ENCODE measurements at regions not wholly inside any gene's neighbourhood (a gene's known extent, or its start where the extent isn't known, plus 50 kb on each side); places are given as distances from the start of the nearest gene placed in this dataset.

DNA sequence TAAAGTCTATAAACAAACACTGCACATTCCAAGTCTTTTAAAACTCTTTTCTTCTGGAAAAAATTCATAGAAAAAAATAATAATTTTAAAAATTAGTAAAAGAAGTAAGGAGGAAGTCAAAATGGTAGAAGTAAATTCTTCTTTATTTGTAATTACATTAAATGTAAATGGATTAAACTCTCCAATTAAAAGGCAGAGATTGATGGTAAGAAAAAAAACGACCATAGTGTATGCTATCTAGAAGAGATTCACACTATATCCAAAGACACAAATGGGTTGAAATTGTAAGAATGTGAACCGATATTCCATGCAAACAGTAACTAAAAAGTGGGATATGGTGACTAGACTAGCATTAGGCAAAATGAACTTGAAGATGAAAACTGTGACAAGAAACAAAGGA is 1196.1 kb upstream of the CDH2 start:
- ATAC-seq: no peak
- H3K27ac ChIP-seq (ENCODE audit: extremely low read length, insufficient read depth, low read length): no peak overlapping the region
- BruUV-seq (replicated peaks): no TSS peak
- FAIRE-seq: no peak
- no peak overlapping the region for H3K4me2 ChIP-seq (ENCODE audit: low read depth, low read length)
- H3K36me3 ChIP-seq (replicated peaks in 1 of 2; ENCODE audit: control insufficient read depth in 1 of 2, insufficient read depth in 2 of 2, low read length in 2 of 2): no peaks in the 10 kb centered on the region
- in situ Hi-C loops (cut with HindIII; ENCODE audit: extremely low pct_ligation_motif_present, low pct_unique_long_range_greater_than_20kb): no loop called here
- no peak overlapping the region for H3K4me3 ChIP-seq (replicated peaks in 1 of 3; ENCODE audit: insufficient read depth in 1 of 3, low read depth in 2 of 3, low read length in 3 of 3)
- DNase-seq (ENCODE audit: low spot score): no peak
- intact Hi-C loops (cut with micrococcal nuclease; ENCODE audit: unreplicated experiment): no loop called here
- no peaks in the 10 kb centered on the region for H3K4me1 ChIP-seq (ENCODE audit: insufficient read depth, low read length)
- H4K20me1 ChIP-seq (ENCODE audit: insufficient read depth, low read length): no peaks in the 10 kb centered on the region
- WGBS (ENCODE audit: low lambda C conversion rate): under 1% methylated on average over 2 of the region's 2 CpGs
- H3K9me3 ChIP-seq (ENCODE audit: low read length): peaks cover 6% of the 10 kb centered on the region; the same call in 1 of the 2 replicates
- H2AFZ ChIP-seq (ENCODE audit: low read length): no peak overlapping the region
- H3K9ac ChIP-seq (ENCODE audit: insufficient read depth, low read depth, low read length): no peak overlapping the region
- ChIA-PET POLR2A (no interaction called here), CTCF (ENCODE audit: low intra/inter-chr PET ratio, low total read pairs) (no interaction called here)
- H3K79me2 ChIP-seq (ENCODE audit: insufficient read depth, low read length): no peaks in the 10 kb centered on the region
- H3K27me3 ChIP-seq (ENCODE audit: control insufficient read depth in 1 of 2, insufficient read depth in 2 of 2, low read length in 2 of 2): no peaks in the 10 kb centered on the region
- TF ChIP-seq HDAC1 (CRISPR knock-in tag; IDR thresholded peaks at IDR 0.05) (no peak), ZNF260 (CRISPR knock-in tag; IDR thresholded peaks at IDR 0.05; ENCODE audit: borderline replicate concordance, low read depth) (no peak), ZNF598 (CRISPR knock-in tag; IDR thresholded peaks at IDR 0.05; ENCODE audit: borderline replicate concordance) (no peak), PHF20 (CRISPR knock-in tag; IDR thresholded peaks at IDR 0.05) (no peak), ZMYM2 (CRISPR knock-in tag; IDR thresholded peaks at IDR 0.05) (no peak), MAF1 (CRISPR knock-in tag; IDR thresholded peaks at IDR 0.05; ENCODE audit: borderline replicate concordance) (no peak), EP300 (IDR thresholded peaks at IDR 0.05; ENCODE audit: low read depth in 2 of 2, low read length in 2 of 2) (no peak), EP300 (CRISPR knock-in tag; IDR thresholded peaks at IDR 0.05; ENCODE audit: borderline replicate concordance) (no peak), CBX5 (CRISPR knock-in tag; IDR thresholded peaks at IDR 0.05; ENCODE audit: borderline replicate concordance) (no peak), ZNF460 (CRISPR knock-in tag; IDR thresholded peaks at IDR 0.05; ENCODE audit: borderline replicate concordance) (no peak), FOXK1 (CRISPR knock-in tag; IDR thresholded peaks at IDR 0.05; ENCODE audit: borderline replicate concordance, low read depth) (no peak)
- TF ChIP-seq, protein P1, sequence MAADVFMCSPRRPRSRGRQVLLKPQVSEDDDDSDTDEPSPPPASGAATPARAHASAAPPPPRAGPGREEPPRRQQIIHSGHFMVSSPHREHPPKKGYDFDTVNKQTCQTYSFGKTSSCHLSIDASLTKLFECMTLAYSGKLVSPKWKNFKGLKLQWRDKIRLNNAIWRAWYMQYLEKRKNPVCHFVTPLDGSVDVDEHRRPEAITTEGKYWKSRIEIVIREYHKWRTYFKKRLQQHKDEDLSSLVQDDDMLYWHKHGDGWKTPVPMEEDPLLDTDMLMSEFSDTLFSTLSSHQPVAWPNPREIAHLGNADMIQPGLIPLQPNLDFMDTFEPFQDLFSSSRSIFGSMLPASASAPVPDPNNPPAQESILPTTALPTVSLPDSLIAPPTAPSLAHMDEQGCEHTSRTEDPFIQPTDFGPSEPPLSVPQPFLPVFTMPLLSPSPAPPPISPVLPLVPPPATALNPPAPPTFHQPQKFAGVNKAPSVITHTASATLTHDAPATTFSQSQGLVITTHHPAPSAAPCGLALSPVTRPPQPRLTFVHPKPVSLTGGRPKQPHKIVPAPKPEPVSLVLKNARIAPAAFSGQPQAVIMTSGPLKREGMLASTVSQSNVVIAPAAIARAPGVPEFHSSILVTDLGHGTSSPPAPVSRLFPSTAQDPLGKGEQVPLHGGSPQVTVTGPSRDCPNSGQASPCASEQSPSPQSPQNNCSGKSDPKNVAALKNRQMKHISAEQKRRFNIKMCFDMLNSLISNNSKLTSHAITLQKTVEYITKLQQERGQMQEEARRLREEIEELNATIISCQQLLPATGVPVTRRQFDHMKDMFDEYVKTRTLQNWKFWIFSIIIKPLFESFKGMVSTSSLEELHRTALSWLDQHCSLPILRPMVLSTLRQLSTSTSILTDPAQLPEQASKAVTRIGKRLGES (CRISPR knock-in tag; IDR thresholded peaks at IDR 0.05; ENCODE audit: borderline replicate concordance): no peak
- TF ChIP-seq, protein P2, sequence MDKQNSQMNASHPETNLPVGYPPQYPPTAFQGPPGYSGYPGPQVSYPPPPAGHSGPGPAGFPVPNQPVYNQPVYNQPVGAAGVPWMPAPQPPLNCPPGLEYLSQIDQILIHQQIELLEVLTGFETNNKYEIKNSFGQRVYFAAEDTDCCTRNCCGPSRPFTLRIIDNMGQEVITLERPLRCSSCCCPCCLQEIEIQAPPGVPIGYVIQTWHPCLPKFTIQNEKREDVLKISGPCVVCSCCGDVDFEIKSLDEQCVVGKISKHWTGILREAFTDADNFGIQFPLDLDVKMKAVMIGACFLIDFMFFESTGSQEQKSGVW (CRISPR knock-in tag; IDR thresholded peaks at IDR 0.05; ENCODE audit: borderline replicate concordance): no peak
- TF ChIP-seq, protein P3, sequence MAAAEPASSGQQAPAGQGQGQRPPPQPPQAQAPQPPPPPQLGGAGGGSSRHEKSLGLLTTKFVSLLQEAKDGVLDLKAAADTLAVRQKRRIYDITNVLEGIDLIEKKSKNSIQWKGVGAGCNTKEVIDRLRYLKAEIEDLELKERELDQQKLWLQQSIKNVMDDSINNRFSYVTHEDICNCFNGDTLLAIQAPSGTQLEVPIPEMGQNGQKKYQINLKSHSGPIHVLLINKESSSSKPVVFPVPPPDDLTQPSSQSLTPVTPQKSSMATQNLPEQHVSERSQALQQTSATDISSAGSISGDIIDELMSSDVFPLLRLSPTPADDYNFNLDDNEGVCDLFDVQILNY (CRISPR knock-in tag; conservative IDR thresholded peaks at IDR 0.05): no peak
- TF ChIP-seq, protein P4, sequence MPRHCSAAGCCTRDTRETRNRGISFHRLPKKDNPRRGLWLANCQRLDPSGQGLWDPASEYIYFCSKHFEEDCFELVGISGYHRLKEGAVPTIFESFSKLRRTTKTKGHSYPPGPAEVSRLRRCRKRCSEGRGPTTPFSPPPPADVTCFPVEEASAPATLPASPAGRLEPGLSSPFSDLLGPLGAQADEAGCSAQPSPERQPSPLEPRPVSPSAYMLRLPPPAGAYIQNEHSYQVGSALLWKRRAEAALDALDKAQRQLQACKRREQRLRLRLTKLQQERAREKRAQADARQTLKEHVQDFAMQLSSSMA (CRISPR knock-in tag; IDR thresholded peaks at IDR 0.05): no peak
- TF ChIP-seq, protein P5, sequence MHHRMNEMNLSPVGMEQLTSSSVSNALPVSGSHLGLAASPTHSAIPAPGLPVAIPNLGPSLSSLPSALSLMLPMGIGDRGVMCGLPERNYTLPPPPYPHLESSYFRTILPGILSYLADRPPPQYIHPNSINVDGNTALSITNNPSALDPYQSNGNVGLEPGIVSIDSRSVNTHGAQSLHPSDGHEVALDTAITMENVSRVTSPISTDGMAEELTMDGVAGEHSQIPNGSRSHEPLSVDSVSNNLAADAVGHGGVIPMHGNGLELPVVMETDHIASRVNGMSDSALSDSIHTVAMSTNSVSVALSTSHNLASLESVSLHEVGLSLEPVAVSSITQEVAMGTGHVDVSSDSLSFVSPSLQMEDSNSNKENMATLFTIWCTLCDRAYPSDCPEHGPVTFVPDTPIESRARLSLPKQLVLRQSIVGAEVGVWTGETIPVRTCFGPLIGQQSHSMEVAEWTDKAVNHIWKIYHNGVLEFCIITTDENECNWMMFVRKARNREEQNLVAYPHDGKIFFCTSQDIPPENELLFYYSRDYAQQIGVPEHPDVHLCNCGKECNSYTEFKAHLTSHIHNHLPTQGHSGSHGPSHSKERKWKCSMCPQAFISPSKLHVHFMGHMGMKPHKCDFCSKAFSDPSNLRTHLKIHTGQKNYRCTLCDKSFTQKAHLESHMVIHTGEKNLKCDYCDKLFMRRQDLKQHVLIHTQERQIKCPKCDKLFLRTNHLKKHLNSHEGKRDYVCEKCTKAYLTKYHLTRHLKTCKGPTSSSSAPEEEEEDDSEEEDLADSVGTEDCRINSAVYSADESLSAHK (CRISPR knock-in tag; IDR thresholded peaks at IDR 0.05; ENCODE audit: borderline replicate concordance): no peak
- TF ChIP-seq, protein P6, sequence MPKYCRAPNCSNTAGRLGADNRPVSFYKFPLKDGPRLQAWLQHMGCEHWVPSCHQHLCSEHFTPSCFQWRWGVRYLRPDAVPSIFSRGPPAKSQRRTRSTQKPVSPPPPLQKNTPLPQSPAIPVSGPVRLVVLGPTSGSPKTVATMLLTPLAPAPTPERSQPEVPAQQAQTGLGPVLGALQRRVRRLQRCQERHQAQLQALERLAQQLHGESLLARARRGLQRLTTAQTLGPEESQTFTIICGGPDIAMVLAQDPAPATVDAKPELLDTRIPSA (CRISPR knock-in tag; IDR thresholded peaks at IDR 0.05; ENCODE audit: borderline replicate concordance): no peak
